Tibial artery (tissue), 4 donors: ENCODE measurements at regions not wholly inside any gene's neighbourhood (a gene's known extent, or its start where the extent isn't known, plus 50 kb on each side); places are given as distances from the start of the nearest gene placed in this dataset.

Source experiments
- DNase-seq, 2 donors: peaks; one replicate each; pipeline ENCODE4 v3.0.0-alpha.2; 2019
- H3K27ac ChIP-seq, 2 donors: fragments of 200-600 bp; sonication (generic) in 1 of 2; 1 replicate in 1 of 2; 2 replicates in 1 of 2; pipeline ENCODE4 v1.5.1; 2018 to 2019; ENCODE audit warnings: mild to moderate bottlenecking in 1 of 2
- H3K27me3 ChIP-seq, 2 donors: fragments of 200-600 bp; sonication (generic) in 1 of 2; one replicate each; pipeline versions ENCODE4 v1.5.1 to v1.6.0; 2016 to 2019
- H3K36me3 ChIP-seq, 3 donors: fragments of 200-600 bp; sonication (generic) in 2 of 3; one replicate each; pipeline ENCODE4 v1.5.1; 2016 to 2019; ENCODE audit warnings: mild to moderate bottlenecking in 2 of 3
- H3K4me1 ChIP-seq, 4 donors: fragments of 200-600 bp; sonication (generic) in 2 of 4; 1 replicate in 3 of 4; 2 replicates in 1 of 4; pipeline ENCODE4 v1.5.1; 2016 to 2019
- H3K4me3 ChIP-seq, 2 donors: fragments of 200-600 bp; sonication (generic) in 1 of 2; 1 replicate in 1 of 2; 2 replicates in 1 of 2; pipeline ENCODE4 v1.5.1; 2018 to 2019; ENCODE audit warnings: mild to moderate bottlenecking in 2 of 2
- H3K9me3 ChIP-seq, 3 donors: fragments of 200-600 bp; sonication (generic) in 1 of 3; one replicate each; pipeline ENCODE4 v1.5.1; 2016 to 2019
- intact Hi-C: fragments of 100-400 bp; cut with DNase I; formaldehyde crosslinking; loops from one replicate; pipeline ENCODE4 v1.15.0; 2023; ENCODE audit warnings: low total_unique reads
- TF ChIP-seq, protein P1 (sequence below), 2 experiments: fragments of 200-600 bp in 1 of 2; fragments of 450-650 bp in 1 of 2; IDR thresholded peaks; one replicate each; pipeline ENCODE4 v1.5.1; 2017 to 2019; ENCODE audit warnings: antibody characterized with exemption in 2 of 2, mild to moderate bottlenecking in 1 of 2, moderate library complexity in 1 of 2

- Histone ChIP-seq H3K9me3 (no peaks in the 10 kb centered on the region), H3K4me3 (no peak overlapping the region), H3K27me3 (no peaks in the 10 kb centered on the region), H3K36me3 (no peaks in the 10 kb centered on the region), H3K4me1 (peaks cover 0 to 5% (median 0%) of the 10 kb centered on the region in 4 donors), H3K27ac (no peak overlapping the region)
- TF ChIP-seq, protein P1, sequence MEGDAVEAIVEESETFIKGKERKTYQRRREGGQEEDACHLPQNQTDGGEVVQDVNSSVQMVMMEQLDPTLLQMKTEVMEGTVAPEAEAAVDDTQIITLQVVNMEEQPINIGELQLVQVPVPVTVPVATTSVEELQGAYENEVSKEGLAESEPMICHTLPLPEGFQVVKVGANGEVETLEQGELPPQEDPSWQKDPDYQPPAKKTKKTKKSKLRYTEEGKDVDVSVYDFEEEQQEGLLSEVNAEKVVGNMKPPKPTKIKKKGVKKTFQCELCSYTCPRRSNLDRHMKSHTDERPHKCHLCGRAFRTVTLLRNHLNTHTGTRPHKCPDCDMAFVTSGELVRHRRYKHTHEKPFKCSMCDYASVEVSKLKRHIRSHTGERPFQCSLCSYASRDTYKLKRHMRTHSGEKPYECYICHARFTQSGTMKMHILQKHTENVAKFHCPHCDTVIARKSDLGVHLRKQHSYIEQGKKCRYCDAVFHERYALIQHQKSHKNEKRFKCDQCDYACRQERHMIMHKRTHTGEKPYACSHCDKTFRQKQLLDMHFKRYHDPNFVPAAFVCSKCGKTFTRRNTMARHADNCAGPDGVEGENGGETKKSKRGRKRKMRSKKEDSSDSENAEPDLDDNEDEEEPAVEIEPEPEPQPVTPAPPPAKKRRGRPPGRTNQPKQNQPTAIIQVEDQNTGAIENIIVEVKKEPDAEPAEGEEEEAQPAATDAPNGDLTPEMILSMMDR (IDR thresholded peaks at IDR 0.05): no peak
- DNase-seq: no peak
- intact Hi-C loops: no loop called here
These were observed 74.4 kb upstream of the TANC2 start for GRCh38 chr17:62891659-62892058.

GRCh38 chr17:62888765-62889164, 77.3 kb upstream of the TANC2 start:
- Histone ChIP-seq H3K9me3 (no peaks in the 10 kb centered on the region), H3K36me3 (no peaks in the 10 kb centered on the region), H3K4me1 (peaks cover 0 to 5% (median 0%) of the 10 kb centered on the region in 4 donors), H3K4me3 (no peak overlapping the region), H3K27me3 (no peaks in the 10 kb centered on the region), H3K27ac (no peak overlapping the region)
- intact Hi-C loops: no loop called here
- DNase-seq: no peak
- TF ChIP-seq, protein P1 (IDR thresholded peaks at IDR 0.05): no peak

DNA sequence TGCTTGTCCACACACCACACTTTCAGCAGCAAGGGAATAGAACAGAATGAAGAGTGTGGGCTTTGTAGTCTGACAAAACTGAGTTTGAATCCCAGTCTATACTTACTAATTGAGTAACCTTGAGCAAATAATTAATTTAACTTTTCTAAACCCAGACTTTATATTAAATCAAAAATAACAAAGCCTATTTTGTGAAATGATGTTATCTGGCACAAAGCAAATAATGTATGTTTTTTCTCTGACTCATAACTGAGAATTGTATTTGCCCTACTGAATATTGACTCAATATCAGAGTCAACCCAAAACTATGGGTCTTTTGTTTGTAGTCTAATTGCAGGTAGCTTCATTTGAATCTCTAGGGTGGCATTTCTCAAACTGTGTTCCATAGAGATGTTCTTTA, 77.9 kb upstream of the TANC2 start:
- intact Hi-C loops: no loop called here
- Histone ChIP-seq H3K36me3 (no peaks in the 10 kb centered on the region), H3K4me3 (no peak overlapping the region), H3K9me3 (no peaks in the 10 kb centered on the region), H3K27me3 (no peaks in the 10 kb centered on the region), H3K27ac (no peak overlapping the region), H3K4me1 (peaks cover 0 to 5% (median 0%) of the 10 kb centered on the region in 4 donors)
- no peak for DNase-seq
- TF ChIP-seq, protein P1 (IDR thresholded peaks at IDR 0.05): no peak

- TF ChIP-seq, protein P1 (IDR thresholded peaks at IDR 0.05): no peak
- Histone ChIP-seq H3K27me3 (no peaks in the 10 kb centered on the region), H3K36me3 (no peaks in the 10 kb centered on the region), H3K4me3 (no peak overlapping the region), H3K27ac (no peak overlapping the region), H3K9me3 (no peaks in the 10 kb centered on the region), H3K4me1 (no peaks in the 10 kb centered on the region)
- intact Hi-C loops: no loop called here
- no peak for DNase-seq
These were observed 78.6 kb upstream of the TANC2 start for GRCh38 chr17:62887437-62887836.

DNA sequence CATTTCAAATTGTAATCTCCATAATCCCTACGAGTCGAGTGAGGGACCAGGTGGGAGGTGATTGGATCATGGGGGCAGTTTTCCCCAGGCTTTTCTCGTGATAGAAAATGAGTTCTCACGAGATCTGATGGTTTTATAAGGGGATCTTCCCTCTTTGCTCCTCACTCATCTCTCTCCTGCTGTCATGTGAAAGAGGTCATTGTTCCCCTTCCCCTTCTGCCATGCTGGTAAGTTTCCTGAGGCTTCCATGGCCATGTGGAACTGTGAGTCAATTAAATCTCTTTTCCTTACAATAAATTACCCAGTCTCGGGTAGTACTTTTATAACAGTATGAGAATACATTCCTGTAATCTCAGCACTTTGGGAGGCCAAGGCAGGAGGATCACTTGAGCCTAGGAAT, 76.7 kb upstream of the MARCHF10 start:
- DNase-seq: no peak
- Histone ChIP-seq H3K9me3 (no peaks in the 10 kb centered on the region), H3K27ac (no peak overlapping the region), H3K4me1 (no peaks in the 10 kb centered on the region), H3K36me3 (no peaks in the 10 kb centered on the region), H3K27me3 (no peaks in the 10 kb centered on the region), H3K4me3 (no peak overlapping the region)
- TF ChIP-seq, protein P1 (IDR thresholded peaks at IDR 0.05): no peak
- intact Hi-C loops: no loop called here

DNA sequence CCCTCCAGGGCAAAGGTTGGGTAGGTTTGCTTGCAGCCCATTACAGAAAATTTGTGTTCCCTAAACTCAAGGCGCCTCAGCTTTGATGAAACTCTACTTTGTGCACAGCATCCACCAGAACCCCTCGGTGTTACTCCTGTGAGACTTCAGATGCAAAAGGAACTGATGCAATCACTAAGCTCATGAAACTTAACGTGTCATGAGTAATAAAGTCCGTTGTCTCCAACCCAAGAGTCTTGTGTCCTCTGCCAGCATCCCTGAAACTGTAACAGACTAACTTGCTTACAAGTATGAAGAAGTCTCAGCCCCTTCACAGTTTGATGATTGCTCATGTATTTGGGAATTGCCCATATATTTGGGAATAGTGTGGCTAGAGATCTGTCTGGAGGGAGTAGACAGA, 74.8 kb upstream of the MARCHF10 start:
- H3K9me3 ChIP-seq: no peaks in the 10 kb centered on the region
- no peak overlapping the region for H3K27ac ChIP-seq
- no peaks in the 10 kb centered on the region for H3K36me3 ChIP-seq
- no peaks in the 10 kb centered on the region for H3K4me1 ChIP-seq
- no peak overlapping the region for H3K4me3 ChIP-seq
- TF ChIP-seq, protein P1 (IDR thresholded peaks at IDR 0.05): no peak
- intact Hi-C loops: no loop called here
- no peak for DNase-seq
- no peaks in the 10 kb centered on the region for H3K27me3 ChIP-seq
